ENCODE measurements at regions not wholly inside any gene's neighbourhood (a gene's known extent, or its start where the extent isn't known, plus 50 kb on each side); places are given as distances from the start of the nearest gene placed in this dataset.

GRCh38 chr7:31457551-31457950 lies 56.3 kb upstream of the ITPRID1 start:
- no peak overlapping the region for H2BK12ac ChIP-seq (ENCODE audit: low read length)
- no peaks in the 10 kb centered on the region for H3K79me1 ChIP-seq (ENCODE audit: low read depth, low read length)
- H3K4me2 ChIP-seq (ENCODE audit: insufficient read depth, low read length, poor library complexity, severe bottlenecking), result no peak overlapping the region
- no peak overlapping the region for H3K14ac ChIP-seq (ENCODE audit: low read length)
- no peak overlapping the region for H3K4ac ChIP-seq (ENCODE audit: low read length)
- no peak overlapping the region for H2BK120ac ChIP-seq (ENCODE audit: low read depth, low read length)
- no peak overlapping the region for H4K8ac ChIP-seq (ENCODE audit: low read depth, low read length)
- H3K36me3 ChIP-seq (replicated peaks in 1 of 2; ENCODE audit: control insufficient read depth in 2 of 2, insufficient read depth in 2 of 2, low read length in 2 of 2), result no peaks in the 10 kb centered on the region
- H3K23ac ChIP-seq (ENCODE audit: low read depth, low read length, poor library complexity), result no peak overlapping the region
- H2AK5ac ChIP-seq (ENCODE audit: low read depth, low read length), result no peak overlapping the region
- no peak overlapping the region for H2AFZ ChIP-seq (ENCODE audit: low read length)
- H3K18ac ChIP-seq (ENCODE audit: low read length), result no peak overlapping the region
- H3K9me3 ChIP-seq (replicated peaks in 1 of 2; ENCODE audit: control insufficient read depth in 2 of 2, insufficient read depth in 1 of 2, low read depth in 1 of 2, low read length in 2 of 2), result no peaks in the 10 kb centered on the region
- H4K91ac ChIP-seq (ENCODE audit: low read depth, low read length, poor library complexity), result no peak overlapping the region
- no peak overlapping the region for H3K27ac ChIP-seq (replicated peaks; ENCODE audit: low read length)
- H3K4me3 ChIP-seq (ENCODE audit: low read length in 2 of 2), result no peak overlapping the region
- H3K27me3 ChIP-seq (ENCODE audit: control insufficient read depth in 3 of 3, insufficient read depth in 3 of 3, low read depth in 1 of 3, low read length in 3 of 3), result no peaks in the 10 kb centered on the region
- H3K9ac ChIP-seq (ENCODE audit: low read depth, low read length, poor library complexity), result no peak overlapping the region
- no peak overlapping the region for H2BK5ac ChIP-seq (ENCODE audit: low read length)
- H2BK15ac ChIP-seq (ENCODE audit: low read length), result no peak overlapping the region
- no peak for DNase-seq (ENCODE audit: low spot score)
- H3K4me1 ChIP-seq (ENCODE audit: control insufficient read depth in 2 of 2, insufficient read depth in 1 of 2, low read depth in 1 of 2, low read length in 2 of 2), result no peaks in the 10 kb centered on the region
- no CpG with 5 or more reads among the region's 5 CpGs for WGBS, 2 donors (ENCODE audit: extremely low coverage in 2 of 2, insufficient read length in 2 of 2, insufficient replicate concordance in 1 of 2)

GRCh38 chr7:31458203-31458602 lies 55.7 kb upstream of the ITPRID1 start:
- Histone ChIP-seq H3K18ac (ENCODE audit: low read length) (no peak overlapping the region), H3K27me3 (ENCODE audit: control insufficient read depth in 3 of 3, insufficient read depth in 3 of 3, low read depth in 1 of 3, low read length in 3 of 3) (no peaks in the 10 kb centered on the region), H3K4me1 (ENCODE audit: control insufficient read depth in 2 of 2, insufficient read depth in 1 of 2, low read depth in 1 of 2, low read length in 2 of 2) (no peaks in the 10 kb centered on the region), H2BK5ac (ENCODE audit: low read length) (no peak overlapping the region), H2BK120ac (ENCODE audit: low read depth, low read length) (no peak overlapping the region), H3K4me2 (ENCODE audit: insufficient read depth, low read length, poor library complexity, severe bottlenecking) (no peak overlapping the region), H2AK5ac (ENCODE audit: low read depth, low read length) (no peak overlapping the region), H3K36me3 (replicated peaks in 1 of 2; ENCODE audit: control insufficient read depth in 2 of 2, insufficient read depth in 2 of 2, low read length in 2 of 2) (no peaks in the 10 kb centered on the region), H3K4me3 (ENCODE audit: low read length in 2 of 2) (no peak overlapping the region), H2BK15ac (ENCODE audit: low read length) (no peak overlapping the region), H4K8ac (ENCODE audit: low read depth, low read length) (no peak overlapping the region), H3K79me1 (ENCODE audit: low read depth, low read length) (no peaks in the 10 kb centered on the region), H3K27ac (replicated peaks; ENCODE audit: low read length) (no peak overlapping the region), H3K9me3 (replicated peaks in 1 of 2; ENCODE audit: control insufficient read depth in 2 of 2, insufficient read depth in 1 of 2, low read depth in 1 of 2, low read length in 2 of 2) (no peaks in the 10 kb centered on the region), H3K14ac (ENCODE audit: low read length) (no peak overlapping the region), H3K23ac (ENCODE audit: low read depth, low read length, poor library complexity) (no peak overlapping the region), H2BK12ac (ENCODE audit: low read length) (no peak overlapping the region), H3K4ac (ENCODE audit: low read length) (no peak overlapping the region), H4K91ac (ENCODE audit: low read depth, low read length, poor library complexity) (no peak overlapping the region), H3K9ac (ENCODE audit: low read depth, low read length, poor library complexity) (no peak overlapping the region), H2AFZ (ENCODE audit: low read length) (no peak overlapping the region)
- no CpG with 5 or more reads among the region's 4 CpGs for WGBS, 2 donors (ENCODE audit: extremely low coverage in 2 of 2, insufficient read length in 2 of 2, insufficient replicate concordance in 1 of 2)
- DNase-seq (ENCODE audit: low spot score), result no peak

GRCh38 chr7:31462636-31463035 lies 51.3 kb upstream of the ITPRID1 start:
- Histone ChIP-seq H3K27me3 (ENCODE audit: control insufficient read depth in 3 of 3, insufficient read depth in 3 of 3, low read depth in 1 of 3, low read length in 3 of 3) (no peaks in the 10 kb centered on the region), H4K8ac (ENCODE audit: low read depth, low read length) (no peak overlapping the region), H3K4me3 (ENCODE audit: low read length in 2 of 2) (no peak overlapping the region), H2BK12ac (ENCODE audit: low read length) (no peak overlapping the region), H4K91ac (ENCODE audit: low read depth, low read length, poor library complexity) (no peak overlapping the region), H3K79me1 (ENCODE audit: low read depth, low read length) (no peaks in the 10 kb centered on the region), H2BK120ac (ENCODE audit: low read depth, low read length) (no peak overlapping the region), H3K18ac (ENCODE audit: low read length) (no peak overlapping the region), H3K14ac (ENCODE audit: low read length) (no peak overlapping the region), H3K4me1 (ENCODE audit: control insufficient read depth in 2 of 2, insufficient read depth in 1 of 2, low read depth in 1 of 2, low read length in 2 of 2) (no peaks in the 10 kb centered on the region), H3K36me3 (replicated peaks in 1 of 2; ENCODE audit: control insufficient read depth in 2 of 2, insufficient read depth in 2 of 2, low read length in 2 of 2) (no peaks in the 10 kb centered on the region), H3K4me2 (ENCODE audit: insufficient read depth, low read length, poor library complexity, severe bottlenecking) (no peak overlapping the region), H3K27ac (replicated peaks; ENCODE audit: low read length) (no peak overlapping the region), H2BK5ac (ENCODE audit: low read length) (no peak overlapping the region), H2AK5ac (ENCODE audit: low read depth, low read length) (no peak overlapping the region), H3K23ac (ENCODE audit: low read depth, low read length, poor library complexity) (no peak overlapping the region), H3K9ac (ENCODE audit: low read depth, low read length, poor library complexity) (no peak overlapping the region), H3K4ac (ENCODE audit: low read length) (no peak overlapping the region), H2BK15ac (ENCODE audit: low read length) (no peak overlapping the region), H2AFZ (ENCODE audit: low read length) (no peak overlapping the region), H3K9me3 (replicated peaks in 1 of 2; ENCODE audit: control insufficient read depth in 2 of 2, insufficient read depth in 1 of 2, low read depth in 1 of 2, low read length in 2 of 2) (no peaks in the 10 kb centered on the region)
- WGBS, 2 donors (ENCODE audit: extremely low coverage in 2 of 2, insufficient read length in 2 of 2, insufficient replicate concordance in 1 of 2), result no CpG with 5 or more reads among the region's 3 CpGs
- no peak for DNase-seq (ENCODE audit: low spot score)
